Stimulated activated CD4-positive, alpha-beta T cell treated with anti-CD3 and anti-CD28 coated beads, TNF-alpha, amount 100 ng/mL, for 24 hours (primary cell): ENCODE measurements at regions not wholly inside any gene's neighbourhood (a gene's known extent, or its start where the extent isn't known, plus 50 kb on each side); places are given as distances from the start of the nearest gene placed in this dataset.
A peak's percentile ranks its signal among the peaks of the same experiment; 100 is the strongest.

ENCODE experiments used
- DNase-seq, 3 experiments: peaks; one replicate each; pipeline ENCODE4 v3.0.0-alpha.2; 2020; ENCODE audit warnings: low read depth in 3 of 3

GRCh38 chr1:213374369-213374768 lies 323.3 kb downstream of the RPS6KC1 start:
- DNase-seq, result peak; percentile 17 to 63 (median 26)

GRCh38 chr1:213375002-213375401 lies 324.0 kb downstream of the RPS6KC1 start:
- DNase-seq, result no peak

- DNase-seq, result no peak
Observed at GRCh38 chr1:213376862-213377372, 325.9 kb downstream of the RPS6KC1 start.

GRCh38 chr1:213380865-213381264 lies 329.8 kb downstream of the RPS6KC1 start:
- no peak for DNase-seq

DNA sequence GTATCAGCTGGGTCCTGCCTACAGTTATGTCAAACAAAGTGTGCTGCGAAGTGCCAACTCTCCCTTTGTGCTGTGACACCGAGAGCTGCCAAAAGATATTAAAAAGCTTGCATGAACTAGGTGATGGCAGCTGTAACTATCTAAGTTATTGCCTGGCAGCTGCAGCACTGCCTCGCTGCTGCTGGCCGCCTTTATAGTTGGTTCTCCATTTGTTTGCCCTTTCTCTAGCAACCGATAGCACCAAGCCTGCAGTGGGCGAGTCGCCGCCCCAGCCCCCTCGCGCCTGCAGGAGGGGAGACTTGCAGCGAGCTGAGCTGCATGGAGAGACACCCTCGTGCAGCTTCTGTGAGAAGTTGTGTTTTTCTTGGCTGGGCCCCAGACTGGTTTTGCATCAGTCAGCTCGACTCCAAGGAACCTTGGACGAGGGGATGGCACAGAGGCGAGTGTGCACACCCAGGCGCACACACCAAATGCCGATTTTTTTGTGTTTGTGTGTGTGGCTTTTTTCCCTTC lies 330.6 kb downstream of the RPS6KC1 start:
- DNase-seq, result no peak

DNA sequence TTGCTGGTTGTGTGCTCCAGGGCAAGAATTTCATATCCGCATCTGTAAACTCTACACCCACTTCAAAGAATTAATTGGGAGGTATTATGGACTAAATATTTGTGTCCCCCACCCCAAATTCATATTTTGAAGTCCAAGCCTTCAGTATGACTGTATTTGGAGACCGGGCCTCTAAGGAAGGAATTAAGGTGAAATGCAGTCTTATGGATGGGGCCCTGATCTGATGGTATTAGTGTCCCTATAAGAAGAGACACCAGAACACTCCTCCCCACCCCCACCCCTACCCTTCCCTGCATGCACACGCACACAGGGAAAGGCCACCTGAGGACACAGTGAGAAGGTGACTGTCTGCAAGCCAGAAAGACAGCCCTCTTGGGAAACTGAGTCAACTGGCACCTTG lies 332.4 kb downstream of the RPS6KC1 start:
- no peak for DNase-seq

GRCh38 chr1:213385201-213385600 lies 334.2 kb downstream of the RPS6KC1 start:
- DNase-seq, result no peak

DNA sequence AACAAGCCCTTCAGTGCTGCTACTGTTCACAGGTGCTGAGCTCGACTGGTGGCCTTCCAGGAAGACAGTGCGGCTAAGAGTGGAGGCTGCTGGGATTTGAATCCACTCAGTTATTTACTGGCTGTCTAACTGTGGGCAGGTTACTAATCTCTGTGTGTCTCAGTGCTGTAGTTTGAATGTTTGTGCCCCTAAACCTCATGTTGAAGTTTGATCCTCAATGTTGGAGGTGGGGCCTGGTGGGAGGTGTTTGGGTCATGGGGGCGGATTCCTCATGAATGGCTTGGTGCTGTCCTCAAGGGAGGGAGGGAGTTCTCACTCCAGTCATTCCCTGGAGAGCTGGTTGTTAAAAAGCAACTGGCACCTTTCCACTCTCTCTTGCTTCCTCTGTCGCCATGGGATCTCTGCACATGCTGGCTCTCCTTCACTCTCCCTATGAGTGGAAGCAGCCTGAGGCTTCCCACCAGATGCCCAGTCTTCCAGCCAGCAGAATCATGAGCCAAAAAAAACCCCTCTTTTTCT lies 334.8 kb downstream of the RPS6KC1 start:
- DNase-seq, result no peak

DNA sequence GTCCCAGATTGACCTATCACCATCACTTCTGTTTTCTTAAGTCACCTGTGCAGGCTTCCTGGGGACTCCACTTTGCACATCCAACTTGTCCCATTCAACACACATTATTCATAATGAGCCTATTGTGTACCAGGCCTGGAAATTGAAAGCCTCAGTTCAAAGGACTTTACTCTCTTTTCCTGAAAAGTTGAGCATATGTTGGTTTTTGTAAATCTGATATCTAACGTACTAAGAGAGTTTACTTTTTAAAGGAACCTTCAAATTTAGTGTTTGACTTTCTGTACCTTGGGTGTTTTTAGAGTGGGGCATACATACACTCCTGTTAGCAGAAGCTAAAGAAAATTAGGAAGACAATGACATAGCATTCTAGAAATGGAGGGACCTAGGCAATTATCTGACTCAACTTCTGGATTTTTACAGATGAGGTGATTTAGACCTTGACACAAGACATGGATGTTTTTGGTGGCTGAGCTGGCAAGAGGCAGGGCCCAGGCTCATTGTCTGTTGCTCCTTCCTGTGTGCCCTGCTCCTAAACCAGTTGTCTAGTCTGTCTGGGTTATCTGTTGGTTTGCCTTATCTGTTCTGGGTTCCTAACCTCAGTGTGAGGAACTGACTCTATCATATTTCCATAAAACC lies 336.5 kb downstream of the RPS6KC1 start:
- no peak for DNase-seq

DNA sequence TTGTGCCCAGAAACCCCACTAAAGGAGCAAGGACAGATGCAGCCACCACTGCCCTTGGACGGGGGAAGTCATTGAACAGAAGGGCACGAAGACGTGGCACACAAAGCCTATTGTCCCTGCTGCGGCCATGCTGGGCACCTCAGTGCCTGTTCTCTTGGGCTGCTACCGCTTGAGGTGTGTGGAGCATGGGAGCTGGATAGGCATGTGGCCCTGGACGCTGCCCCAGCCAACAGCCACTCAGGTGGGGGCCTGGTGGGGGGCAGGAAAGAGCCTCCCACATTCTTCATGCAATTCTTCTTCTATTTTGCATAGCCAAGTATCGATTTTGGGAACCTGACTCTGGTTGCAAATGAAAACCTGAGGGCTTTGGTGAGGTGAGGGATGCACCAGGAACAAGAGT lies 337.2 kb downstream of the RPS6KC1 start:
- DNase-seq, result no peak

DNA sequence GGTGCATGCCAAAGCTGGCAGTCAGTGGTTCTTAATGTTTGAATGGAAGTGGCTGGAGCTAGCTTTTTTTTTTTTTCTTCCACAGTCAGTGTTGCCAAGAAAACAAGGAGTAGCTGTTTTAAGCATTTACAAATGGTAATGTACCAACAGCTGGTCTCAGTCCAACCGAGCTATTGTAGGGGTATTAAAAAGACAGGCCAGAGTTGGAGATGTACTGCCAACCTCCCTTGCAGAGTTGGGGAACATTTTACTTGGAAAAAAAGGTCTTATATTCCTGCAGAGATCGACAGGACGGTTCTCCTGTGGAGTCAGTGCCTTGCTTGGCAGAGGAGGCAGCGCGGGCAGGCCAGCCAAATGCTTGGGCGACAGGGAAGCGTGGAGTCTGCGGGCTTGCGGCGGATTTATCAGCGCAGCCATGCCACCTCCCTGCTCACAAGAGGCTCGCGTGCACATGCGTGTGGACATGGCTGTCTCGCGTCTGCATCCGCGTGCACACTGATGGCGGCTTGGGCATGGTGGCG lies 338.1 kb downstream of the RPS6KC1 start:
- DNase-seq, result no peak

DNA sequence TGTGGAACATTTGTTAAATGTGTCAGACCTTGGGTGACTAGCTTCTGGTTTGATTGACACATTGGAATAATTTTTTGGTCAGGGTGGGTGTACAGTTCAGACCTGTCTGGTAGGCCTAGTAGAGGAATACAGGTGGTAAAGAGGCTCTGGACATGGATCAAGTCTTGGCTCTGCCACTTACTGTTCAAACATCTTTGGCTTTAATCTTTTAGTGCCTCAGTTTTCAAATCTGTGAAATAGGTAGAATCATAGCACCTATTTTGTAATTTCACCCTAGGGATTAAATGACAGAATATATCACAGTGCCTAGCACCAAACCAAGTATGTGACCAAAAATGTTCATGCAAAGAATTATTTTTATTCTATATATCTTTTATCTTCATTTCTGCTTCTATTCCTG lies 340.4 kb downstream of the RPS6KC1 start:
- DNase-seq, result no peak

GRCh38 chr1:213393860-213394259 lies 342.8 kb downstream of the RPS6KC1 start:
- no peak for DNase-seq

DNA sequence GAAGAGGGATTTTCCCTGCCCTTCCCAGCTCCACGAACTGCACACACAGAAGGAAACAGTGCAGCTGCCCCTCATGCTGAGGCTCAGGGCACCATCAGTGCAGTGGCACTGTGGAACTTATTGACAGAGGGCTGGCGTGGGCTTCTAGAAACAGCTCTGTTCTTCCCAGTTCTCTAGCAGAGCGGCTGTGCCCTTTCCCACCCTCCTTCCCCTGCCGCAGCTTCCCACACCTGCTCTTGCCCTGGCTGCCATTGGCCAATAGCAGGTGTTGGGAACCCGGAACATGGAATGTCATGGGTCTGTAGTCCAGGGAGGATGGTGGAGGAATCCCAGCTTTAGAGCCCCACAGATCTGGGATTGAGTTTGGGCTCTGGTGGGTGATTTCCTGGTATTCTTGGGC lies 343.8 kb downstream of the RPS6KC1 start:
- DNase-seq, result no peak

DNA sequence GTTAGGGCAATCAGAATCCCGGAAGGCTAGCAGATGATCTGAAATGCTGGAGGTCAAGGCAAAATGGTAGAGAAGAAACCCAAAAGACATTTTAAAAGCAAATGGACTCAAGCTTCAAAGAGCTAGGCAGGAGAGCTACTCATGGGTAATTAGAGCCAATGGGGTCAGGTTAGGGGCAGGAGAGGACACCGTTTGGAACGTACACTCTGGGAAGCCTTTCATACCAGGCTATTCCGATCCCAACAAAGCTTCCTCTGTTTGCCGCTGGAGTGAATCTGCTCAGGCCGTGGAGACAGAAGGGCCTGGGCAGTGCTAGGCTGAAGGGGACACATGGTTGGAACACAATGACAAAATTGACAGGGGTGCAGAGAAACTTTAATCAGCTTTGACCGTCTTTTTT lies 346.6 kb downstream of the RPS6KC1 start:
- DNase-seq, result no peak

- DNase-seq, result no peak
Observed at GRCh38 chr1:213399695-213400094, 348.7 kb downstream of the RPS6KC1 start.

DNA sequence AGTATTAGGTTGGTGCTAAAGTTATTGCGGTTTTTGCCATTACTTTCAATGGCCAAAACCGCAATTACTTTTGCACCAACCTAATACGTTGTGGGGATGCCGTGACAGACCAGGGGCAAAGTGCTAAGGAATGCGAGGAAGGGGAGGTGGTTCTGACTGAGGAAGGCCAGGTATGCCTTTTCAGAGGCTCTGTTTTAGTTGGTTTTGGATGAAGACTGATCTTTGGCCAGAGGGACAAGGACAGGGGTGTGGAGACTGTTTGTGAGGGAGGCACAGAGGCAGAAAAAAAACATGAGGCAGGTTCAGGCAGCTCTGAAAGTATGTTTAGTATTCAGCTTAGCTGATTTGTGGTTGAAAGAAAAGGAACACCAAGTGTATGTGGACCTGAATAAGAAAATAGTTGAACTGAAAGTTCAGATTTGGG lies 358.2 kb downstream of the RPS6KC1 start:
- no peak for DNase-seq

DNA sequence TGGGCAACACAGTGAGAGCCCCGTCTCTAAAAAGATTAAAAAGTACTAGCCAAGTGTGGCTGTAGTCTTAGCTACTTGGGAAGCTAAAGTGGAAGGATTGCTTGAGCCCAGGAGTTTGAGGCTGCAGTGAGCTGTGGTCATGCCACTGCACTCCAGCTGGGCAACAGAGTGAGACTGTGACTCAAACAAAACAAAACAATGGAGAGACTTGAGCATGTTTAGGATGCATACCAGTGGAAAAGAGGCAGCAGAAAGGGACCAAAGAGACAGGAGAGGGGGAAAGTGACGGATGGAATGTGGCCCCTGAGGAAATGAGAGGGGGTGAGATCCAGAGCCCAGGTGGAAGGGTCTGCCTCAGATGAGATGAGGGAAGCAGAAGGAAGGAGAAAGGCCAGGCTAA lies 358.9 kb downstream of the RPS6KC1 start:
- DNase-seq, result no peak

DNA sequence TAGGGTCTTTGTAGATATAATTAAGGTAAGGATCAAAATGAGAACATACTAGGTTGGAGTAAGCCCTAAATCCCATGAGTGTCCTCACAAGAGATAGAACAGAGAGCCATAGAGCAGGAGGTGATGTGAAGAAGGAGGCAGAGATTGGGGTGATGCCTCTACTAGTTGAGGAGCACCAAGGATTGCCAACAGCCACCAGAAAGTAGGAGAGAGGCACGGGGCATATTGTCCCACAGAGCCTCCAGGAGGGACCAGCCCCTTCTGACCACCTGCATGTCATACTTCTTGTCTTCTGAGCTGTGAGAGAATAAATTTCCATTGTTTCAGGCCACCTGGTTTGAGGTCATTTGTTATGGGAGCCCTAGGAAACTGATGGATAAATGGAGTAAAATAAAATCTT lies 363.3 kb downstream of the RPS6KC1 start:
- no peak for DNase-seq

- DNase-seq, result no peak
Observed at GRCh38 chr1:213414911-213415310, 363.9 kb downstream of the RPS6KC1 start.

- DNase-seq, result no peak
Observed at GRCh38 chr1:213415691-213416380, 364.8 kb downstream of the RPS6KC1 start.

DNA sequence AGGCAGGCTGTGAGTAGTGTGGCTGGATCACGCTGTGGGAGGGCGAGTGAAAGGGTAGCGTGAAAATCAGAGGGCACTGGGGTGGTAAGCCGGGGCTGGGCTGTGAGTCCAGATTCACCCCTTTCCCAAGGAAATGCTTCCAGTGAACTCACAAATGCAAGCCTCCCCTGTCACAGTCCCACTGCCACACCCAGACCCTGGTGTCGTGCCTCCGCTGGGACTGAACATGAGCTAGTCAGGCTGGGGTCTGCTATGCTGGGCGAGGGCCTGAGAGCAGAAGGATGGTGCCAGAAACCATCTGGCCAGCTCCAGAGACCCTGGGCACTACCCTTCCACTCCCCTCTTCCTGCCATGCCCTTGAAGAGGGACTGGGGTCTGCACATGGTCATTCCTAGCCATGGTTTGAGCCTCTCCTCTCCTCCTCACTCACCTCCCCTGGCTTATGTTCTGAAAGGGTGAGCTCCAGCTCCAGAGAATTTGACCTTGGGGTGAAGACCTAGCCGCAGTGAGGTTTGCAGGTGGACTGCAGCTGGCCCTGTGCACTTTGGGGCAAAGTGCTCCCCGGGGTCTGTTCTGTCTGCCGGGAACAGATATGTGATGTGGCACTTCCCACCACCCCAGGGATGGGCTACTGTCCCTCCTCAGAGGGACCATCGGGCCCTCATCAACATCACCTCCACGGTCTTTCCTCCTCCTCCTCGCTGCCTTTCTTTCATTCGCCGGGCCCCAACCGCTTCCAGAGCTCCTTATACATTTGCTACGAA lies 365.6 kb downstream of the RPS6KC1 start:
- DNase-seq, result no peak
